ENCODE measurements at regions not wholly inside any gene's neighbourhood (a gene's known extent, or its start where the extent isn't known, plus 50 kb on each side); places are given as distances from the start of the nearest gene placed in this dataset.

DNA sequence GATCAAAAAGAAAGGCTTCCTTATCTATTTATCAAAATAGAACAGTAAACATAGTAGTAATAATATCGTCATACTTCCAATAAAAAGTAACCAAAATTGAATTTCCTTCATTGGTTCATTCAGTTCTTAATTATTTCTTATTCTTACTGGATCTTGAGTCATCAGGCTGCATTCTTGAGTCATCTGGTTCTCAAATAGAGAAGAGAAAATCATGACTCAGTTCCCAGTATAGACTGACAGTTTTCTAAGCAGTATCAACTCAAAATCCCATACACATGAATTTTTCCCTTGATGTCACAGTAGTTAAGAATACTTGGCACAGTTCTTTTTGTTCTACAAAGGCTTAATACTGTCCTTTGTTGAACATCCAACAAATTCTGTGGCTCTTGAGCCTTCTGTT, 626.9 kb upstream of the ADGRL4 start:
- no peak overlapping the region for H3K9ac ChIP-seq (ENCODE audit: low read length)
- peaks cover 3% of the 10 kb centered on the region for H3K4me1 ChIP-seq (ENCODE audit: control insufficient read depth, insufficient read depth, low read length)
- H3K9me3 ChIP-seq (ENCODE audit: control insufficient read depth, low read length): no peaks in the 10 kb centered on the region
- peak; percentile 75 for DNase-seq (ENCODE audit: low read depth)
- H3K4me3 ChIP-seq (ENCODE audit: low read length): no peak overlapping the region
- H3K27me3 ChIP-seq (replicated peaks; ENCODE audit: control insufficient read depth, insufficient read depth, low read length): no peaks in the 10 kb centered on the region
- no peaks in the 10 kb centered on the region for H3K36me3 ChIP-seq (ENCODE audit: control insufficient read depth, insufficient read depth, low read length, severe bottlenecking)

GRCh38 chr1:79629414-79629813, 622.9 kb upstream of the ADGRL4 start:
- no peaks in the 10 kb centered on the region for H3K27me3 ChIP-seq (replicated peaks; ENCODE audit: control insufficient read depth, insufficient read depth, low read length)
- H3K9ac ChIP-seq (ENCODE audit: low read length): no peak overlapping the region
- H3K36me3 ChIP-seq (ENCODE audit: control insufficient read depth, insufficient read depth, low read length, severe bottlenecking): no peaks in the 10 kb centered on the region
- H3K9me3 ChIP-seq (ENCODE audit: control insufficient read depth, low read length): no peaks in the 10 kb centered on the region
- no peak overlapping the region for H3K4me3 ChIP-seq (ENCODE audit: low read length)
- no peak for DNase-seq (ENCODE audit: low read depth)
- H3K4me1 ChIP-seq (ENCODE audit: control insufficient read depth, insufficient read depth, low read length): peaks cover 3% of the 10 kb centered on the region

- H3K27me3 ChIP-seq (replicated peaks; ENCODE audit: control insufficient read depth, insufficient read depth, low read length): no peaks in the 10 kb centered on the region
- DNase-seq (ENCODE audit: low read depth): no peak
- no peaks in the 10 kb centered on the region for H3K4me1 ChIP-seq (ENCODE audit: control insufficient read depth, insufficient read depth, low read length)
- no peak overlapping the region for H3K9ac ChIP-seq (ENCODE audit: low read length)
- no peaks in the 10 kb centered on the region for H3K36me3 ChIP-seq (ENCODE audit: control insufficient read depth, insufficient read depth, low read length, severe bottlenecking)
- no peak overlapping the region for H3K4me3 ChIP-seq (ENCODE audit: low read length)
- H3K9me3 ChIP-seq (ENCODE audit: control insufficient read depth, low read length): no peaks in the 10 kb centered on the region
These were observed 611.2 kb upstream of the ADGRL4 start for GRCh38 chr1:79617777-79618176.

- H3K36me3 ChIP-seq (ENCODE audit: control insufficient read depth, insufficient read depth, low read length, severe bottlenecking): no peaks in the 10 kb centered on the region
- H3K4me1 ChIP-seq (ENCODE audit: control insufficient read depth, insufficient read depth, low read length): no peaks in the 10 kb centered on the region
- no peak overlapping the region for H3K4me3 ChIP-seq (ENCODE audit: low read length)
- no peaks in the 10 kb centered on the region for H3K27me3 ChIP-seq (replicated peaks; ENCODE audit: control insufficient read depth, insufficient read depth, low read length)
- no peak overlapping the region for H3K9ac ChIP-seq (ENCODE audit: low read length)
- DNase-seq (ENCODE audit: low read depth): no peak
- H3K9me3 ChIP-seq (ENCODE audit: control insufficient read depth, low read length): no peaks in the 10 kb centered on the region
These were observed 608.2 kb upstream of the ADGRL4 start for GRCh38 chr1:79614762-79615161.

GRCh38 chr1:79614106-79614505, 607.6 kb upstream of the ADGRL4 start:
- H3K9ac ChIP-seq (ENCODE audit: low read length): no peak overlapping the region
- no peak for DNase-seq (ENCODE audit: low read depth)
- no peak overlapping the region for H3K4me3 ChIP-seq (ENCODE audit: low read length)
- H3K4me1 ChIP-seq (ENCODE audit: control insufficient read depth, insufficient read depth, low read length): no peaks in the 10 kb centered on the region
- H3K27me3 ChIP-seq (replicated peaks; ENCODE audit: control insufficient read depth, insufficient read depth, low read length): no peaks in the 10 kb centered on the region
- no peaks in the 10 kb centered on the region for H3K9me3 ChIP-seq (ENCODE audit: control insufficient read depth, low read length)
- no peaks in the 10 kb centered on the region for H3K36me3 ChIP-seq (ENCODE audit: control insufficient read depth, insufficient read depth, low read length, severe bottlenecking)

DNA sequence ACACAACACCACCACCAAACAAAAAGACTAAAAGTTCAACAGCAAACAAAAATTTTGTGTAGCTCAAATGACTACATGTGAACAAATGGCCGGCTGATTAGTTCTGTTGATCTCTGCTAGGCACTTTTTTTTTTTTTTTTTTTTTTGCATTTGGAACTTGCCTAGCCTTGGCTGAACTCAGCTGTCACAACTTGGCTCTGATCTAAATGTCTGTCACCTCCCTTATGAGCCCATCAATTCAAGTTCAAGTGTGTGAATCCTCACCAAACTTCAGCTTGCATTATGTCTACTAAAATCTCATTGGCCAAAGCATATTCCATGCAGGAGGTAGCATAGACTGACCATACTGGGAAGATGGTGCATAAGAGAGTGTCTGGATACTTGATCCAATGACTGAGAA, 606.5 kb upstream of the ADGRL4 start:
- Histone ChIP-seq H3K4me3 (ENCODE audit: low read length) (no peak overlapping the region), H3K4me1 (ENCODE audit: control insufficient read depth, insufficient read depth, low read length) (no peaks in the 10 kb centered on the region), H3K9ac (ENCODE audit: low read length) (no peak overlapping the region), H3K9me3 (ENCODE audit: control insufficient read depth, low read length) (no peaks in the 10 kb centered on the region), H3K27me3 (replicated peaks; ENCODE audit: control insufficient read depth, insufficient read depth, low read length) (no peaks in the 10 kb centered on the region), H3K36me3 (ENCODE audit: control insufficient read depth, insufficient read depth, low read length, severe bottlenecking) (no peaks in the 10 kb centered on the region)
- DNase-seq (ENCODE audit: low read depth): no peak

DNA sequence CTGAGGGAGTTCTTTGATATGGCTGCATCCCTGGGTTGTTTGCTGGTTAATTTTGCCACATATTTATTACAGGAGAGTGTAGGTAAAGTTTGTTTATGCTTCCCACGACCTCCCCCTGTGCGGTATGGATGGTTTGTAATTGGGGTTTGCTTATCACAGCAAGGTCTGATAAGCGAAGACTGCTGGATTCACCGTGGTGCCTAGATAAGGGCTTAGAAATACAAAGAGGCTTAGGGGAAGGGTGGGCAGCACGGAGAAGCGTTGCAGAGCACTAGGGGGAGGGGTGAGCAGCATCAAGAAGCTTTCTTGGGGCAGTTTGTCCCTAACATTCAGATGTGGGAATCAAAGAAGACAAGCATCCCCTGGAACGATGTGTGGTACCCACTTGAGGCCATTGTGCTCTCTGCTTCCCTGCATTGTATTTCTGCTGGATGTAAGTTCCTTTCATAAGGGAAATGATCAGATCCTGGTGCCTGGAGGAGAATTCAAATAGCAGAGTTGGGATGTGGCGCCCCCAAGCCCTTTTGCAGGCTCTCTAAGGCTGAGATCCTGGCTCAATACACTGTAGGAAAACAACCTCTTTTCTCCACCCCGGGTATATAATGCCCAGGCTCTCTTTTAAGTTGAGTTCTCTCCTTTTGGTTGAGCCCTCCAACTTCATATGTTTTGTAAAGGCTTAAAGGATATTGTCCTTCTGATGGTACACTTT, 598.1 kb upstream of the ADGRL4 start:
- no peak for DNase-seq (ENCODE audit: low read depth)
- H3K27me3 ChIP-seq (replicated peaks; ENCODE audit: control insufficient read depth, insufficient read depth, low read length): no peaks in the 10 kb centered on the region
- peaks cover 5% of the 10 kb centered on the region for H3K4me1 ChIP-seq (ENCODE audit: control insufficient read depth, insufficient read depth, low read length)

DNA sequence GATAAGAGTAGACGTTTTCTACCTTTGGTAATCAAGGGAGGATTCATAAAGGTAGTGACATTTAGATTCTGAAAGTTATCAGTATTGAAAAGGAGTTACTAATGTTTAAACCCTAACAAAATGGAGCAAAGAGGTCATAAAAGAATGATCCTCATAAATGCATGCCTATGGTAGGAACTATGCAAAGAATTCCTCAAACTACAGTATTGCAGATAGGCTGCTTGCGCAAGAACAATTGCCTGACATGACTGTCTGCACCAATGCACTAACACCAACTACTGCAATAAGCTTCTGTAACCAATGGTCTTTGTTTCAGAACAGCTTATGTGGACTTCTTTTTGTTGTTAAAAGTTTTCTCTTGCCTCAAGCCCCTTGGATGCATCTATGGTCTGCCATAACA, 597.3 kb upstream of the ADGRL4 start:
- Histone ChIP-seq H3K36me3 (ENCODE audit: control insufficient read depth, insufficient read depth, low read length, severe bottlenecking) (no peaks in the 10 kb centered on the region), H3K9ac (ENCODE audit: low read length) (no peak overlapping the region), H3K27me3 (replicated peaks; ENCODE audit: control insufficient read depth, insufficient read depth, low read length) (no peaks in the 10 kb centered on the region), H3K9me3 (ENCODE audit: control insufficient read depth, low read length) (peaks cover 5% of the 10 kb centered on the region), H3K4me1 (ENCODE audit: control insufficient read depth, insufficient read depth, low read length) (peaks cover 10% of the 10 kb centered on the region), H3K4me3 (ENCODE audit: low read length) (no peak overlapping the region)
- DNase-seq (ENCODE audit: low read depth): peak; percentile 70

More for the DNA sequence above, 598.1 kb upstream of the ADGRL4 start:
- H3K9me3 ChIP-seq (ENCODE audit: control insufficient read depth, low read length): peaks cover 5% of the 10 kb centered on the region
- H3K4me3 ChIP-seq (ENCODE audit: low read length): no peak overlapping the region
- no peaks in the 10 kb centered on the region for H3K36me3 ChIP-seq (ENCODE audit: control insufficient read depth, insufficient read depth, low read length, severe bottlenecking)
- no peak overlapping the region for H3K9ac ChIP-seq (ENCODE audit: low read length)

- H3K4me1 ChIP-seq (ENCODE audit: control insufficient read depth, insufficient read depth, low read length): peaks cover 10% of the 10 kb centered on the region
- peaks cover 5% of the 10 kb centered on the region for H3K9me3 ChIP-seq (ENCODE audit: control insufficient read depth, low read length)
- no peak overlapping the region for H3K4me3 ChIP-seq (ENCODE audit: low read length)
- no peaks in the 10 kb centered on the region for H3K27me3 ChIP-seq (replicated peaks; ENCODE audit: control insufficient read depth, insufficient read depth, low read length)
- no peaks in the 10 kb centered on the region for H3K36me3 ChIP-seq (ENCODE audit: control insufficient read depth, insufficient read depth, low read length, severe bottlenecking)
- H3K9ac ChIP-seq (ENCODE audit: low read length): no peak overlapping the region
- DNase-seq (ENCODE audit: low read depth): no peak
These were observed 592.7 kb upstream of the ADGRL4 start for GRCh38 chr1:79599257-79599656.

GRCh38 chr1:79595931-79596330, 589.4 kb upstream of the ADGRL4 start:
- Histone ChIP-seq H3K9me3 (ENCODE audit: control insufficient read depth, low read length) (peaks cover 5% of the 10 kb centered on the region), H3K27me3 (replicated peaks; ENCODE audit: control insufficient read depth, insufficient read depth, low read length) (no peaks in the 10 kb centered on the region), H3K36me3 (ENCODE audit: control insufficient read depth, insufficient read depth, low read length, severe bottlenecking) (no peaks in the 10 kb centered on the region), H3K9ac (ENCODE audit: low read length) (no peak overlapping the region), H3K4me3 (ENCODE audit: low read length) (no peak overlapping the region), H3K4me1 (ENCODE audit: control insufficient read depth, insufficient read depth, low read length) (peaks cover 6% of the 10 kb centered on the region)
- DNase-seq (ENCODE audit: low read depth): peak; percentile 35

DNA sequence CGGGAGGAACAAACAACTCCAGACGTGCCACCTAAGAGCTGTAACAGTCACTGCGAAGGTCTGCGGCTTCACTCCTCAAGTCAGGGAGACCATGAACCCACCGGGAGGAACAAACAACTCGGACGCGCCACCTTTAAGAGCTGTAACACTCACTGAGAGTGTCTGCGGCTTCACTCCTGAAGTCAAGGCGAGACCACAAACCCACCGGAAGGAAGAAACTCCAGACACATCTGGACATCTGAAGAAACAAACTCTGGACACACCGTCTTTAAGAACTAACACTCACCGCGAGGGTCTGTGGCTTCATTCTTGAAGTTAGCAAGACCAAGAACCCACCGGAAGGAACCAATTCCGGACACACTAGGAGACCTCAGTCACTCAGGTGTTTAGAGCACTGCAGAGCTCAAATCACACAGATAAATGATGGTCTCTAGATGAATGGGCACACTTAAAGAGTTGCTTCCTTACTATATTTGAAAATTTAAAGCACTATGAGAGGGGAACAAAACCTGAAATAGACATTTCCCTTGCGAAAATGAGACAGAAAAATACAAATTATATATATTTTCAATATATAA, 587.7 kb upstream of the ADGRL4 start:
- no peak overlapping the region for H3K9ac ChIP-seq (ENCODE audit: low read length)
- DNase-seq (ENCODE audit: low read depth): no peak

DNA sequence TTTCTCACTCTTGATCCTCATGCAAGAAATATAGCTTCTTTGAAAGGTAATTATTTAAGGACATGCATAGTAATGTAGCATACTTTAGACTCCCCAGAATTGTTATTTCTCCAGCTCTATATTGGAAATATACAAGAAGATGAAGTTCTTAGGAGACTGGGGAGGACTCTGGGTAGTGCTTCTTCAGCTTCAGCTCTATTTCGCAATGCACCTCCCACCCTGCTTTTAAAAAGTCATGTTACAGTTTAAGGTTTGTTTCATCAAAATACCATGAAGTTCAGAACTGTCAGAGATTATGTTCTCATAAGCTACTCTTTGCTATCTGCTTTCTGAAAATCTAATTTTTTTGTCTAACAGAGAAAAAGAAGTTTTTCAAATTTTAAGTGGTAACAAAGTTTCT, 586.2 kb upstream of the ADGRL4 start:
- Histone ChIP-seq H3K4me1 (ENCODE audit: control insufficient read depth, insufficient read depth, low read length) (no peaks in the 10 kb centered on the region), H3K4me3 (ENCODE audit: low read length) (no peak overlapping the region), H3K9me3 (ENCODE audit: control insufficient read depth, low read length) (no peaks in the 10 kb centered on the region), H3K27me3 (replicated peaks; ENCODE audit: control insufficient read depth, insufficient read depth, low read length) (no peaks in the 10 kb centered on the region), H3K36me3 (ENCODE audit: control insufficient read depth, insufficient read depth, low read length, severe bottlenecking) (no peaks in the 10 kb centered on the region), H3K9ac (ENCODE audit: low read length) (no peak overlapping the region)
- peak; percentile 18 for DNase-seq (ENCODE audit: low read depth)

More for the DNA sequence above, 587.7 kb upstream of the ADGRL4 start:
- Histone ChIP-seq H3K4me3 (ENCODE audit: low read length) (no peak overlapping the region), H3K27me3 (replicated peaks; ENCODE audit: control insufficient read depth, insufficient read depth, low read length) (no peaks in the 10 kb centered on the region), H3K9me3 (ENCODE audit: control insufficient read depth, low read length) (no peaks in the 10 kb centered on the region), H3K4me1 (ENCODE audit: control insufficient read depth, insufficient read depth, low read length) (peaks cover 4% of the 10 kb centered on the region), H3K36me3 (ENCODE audit: control insufficient read depth, insufficient read depth, low read length, severe bottlenecking) (no peaks in the 10 kb centered on the region)

Data from adipocyte (in vitro differentiated cells).